GM18861 (cell line): ENCODE measurements at regions not wholly inside any gene's neighbourhood (a gene's known extent, or its start where the extent isn't known, plus 50 kb on each side); places are given as distances from the start of the nearest gene placed in this dataset.

Source experiments
- ATAC-seq: cut with Tn5 transposase; IDR thresholded peaks from one replicate; pipeline ENCODE4 v1.9.1; 2021; ENCODE audit not compliant: unreplicated experiment

GRCh38 chr5:18305288-18305924 is 671.1 kb downstream of the TAF11L14 start:
- no peak for ATAC-seq

GRCh38 chr5:18311266-18311665 is 677.0 kb downstream of the TAF11L14 start:
- no peak for ATAC-seq

- ATAC-seq, result no peak
Measured at GRCh38 chr5:18312016-18312415, 677.8 kb downstream of the TAF11L14 start.

GRCh38 chr5:18314192-18314778 is 680.0 kb downstream of the TAF11L14 start:
- ATAC-seq, result no peak

GRCh38 chr5:18321262-18321942 is 687.1 kb downstream of the TAF11L14 start:
- no peak for ATAC-seq

- ATAC-seq, result no peak
Measured at GRCh38 chr5:18323891-18324290, 689.6 kb downstream of the TAF11L14 start.

GRCh38 chr5:18325431-18325830 is 691.2 kb downstream of the TAF11L14 start:
- ATAC-seq, result no peak

- ATAC-seq, result no peak
Measured at GRCh38 chr5:18329328-18329727, 695.1 kb downstream of the TAF11L14 start.

- no peak for ATAC-seq
Measured at GRCh38 chr5:18333841-18334240, 699.6 kb downstream of the TAF11L14 start.

GRCh38 chr5:18334949-18335348 is 700.7 kb downstream of the TAF11L14 start:
- no peak for ATAC-seq

GRCh38 chr5:18354828-18355227 is 720.6 kb downstream of the TAF11L14 start:
- ATAC-seq, result no peak

- no peak for ATAC-seq
Measured at GRCh38 chr5:18357486-18357885, 723.2 kb downstream of the TAF11L14 start.

GRCh38 chr5:18366234-18366633 is 732.0 kb downstream of the TAF11L14 start:
- ATAC-seq, result no peak

GRCh38 chr5:18370531-18370930 is 736.3 kb downstream of the TAF11L14 start:
- ATAC-seq, result no peak

GRCh38 chr5:18375641-18376040 is 741.4 kb downstream of the TAF11L14 start:
- no peak for ATAC-seq

- ATAC-seq, result no peak
Measured at GRCh38 chr5:18378066-18378465, 743.8 kb downstream of the TAF11L14 start.

- ATAC-seq, result no peak
Measured at GRCh38 chr5:18379189-18379588, 744.9 kb downstream of the TAF11L14 start.

GRCh38 chr5:18380729-18381362 is 746.6 kb downstream of the TAF11L14 start:
- no peak for ATAC-seq

GRCh38 chr5:18393565-18394442 is 759.5 kb downstream of the TAF11L14 start:
- ATAC-seq, result peak; percentile 73

GRCh38 chr5:18394443-18394804 is 760.2 kb downstream of the TAF11L14 start:
- no peak for ATAC-seq
